GM18526 (cell line): ENCODE measurements at regions not wholly inside any gene's neighbourhood (a gene's known extent, or its start where the extent isn't known, plus 50 kb on each side); places are given as distances from the start of the nearest gene placed in this dataset.

Source experiments
- POLR2A ChIP-seq: IDR thresholded peaks from 3 replicates; pipeline ENCODE4 v1.6.1; 2011; ENCODE audit not compliant: insufficient read length; ENCODE audit errors: extremely low read depth

DNA sequence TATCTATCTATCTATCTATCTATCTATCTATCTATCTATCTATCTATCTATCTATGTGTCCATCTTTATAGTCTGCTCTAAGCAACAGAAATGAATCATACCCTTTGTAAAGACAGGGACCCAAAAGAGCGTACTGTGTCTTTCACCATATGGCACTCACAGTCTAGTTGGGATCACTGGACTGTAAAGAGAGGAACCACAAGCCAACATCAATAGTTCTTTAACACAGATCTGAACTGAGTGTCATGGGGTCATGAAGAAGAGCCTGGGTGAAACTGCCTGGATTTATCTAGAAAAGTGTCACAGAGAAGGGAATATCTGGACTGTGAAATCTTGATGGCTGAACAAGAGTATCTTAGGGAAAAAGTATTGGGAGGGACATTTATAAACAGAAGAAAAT lies 619.1 kb upstream of the SOX9 start:
- no peak for TF ChIP-seq POLR2A

- no peak for TF ChIP-seq POLR2A
Measured at GRCh38 chr17:71502443-71502842, 618.4 kb upstream of the SOX9 start.

GRCh38 chr17:71503710-71504465 lies 616.9 kb upstream of the SOX9 start:
- TF ChIP-seq POLR2A, result no peak

DNA sequence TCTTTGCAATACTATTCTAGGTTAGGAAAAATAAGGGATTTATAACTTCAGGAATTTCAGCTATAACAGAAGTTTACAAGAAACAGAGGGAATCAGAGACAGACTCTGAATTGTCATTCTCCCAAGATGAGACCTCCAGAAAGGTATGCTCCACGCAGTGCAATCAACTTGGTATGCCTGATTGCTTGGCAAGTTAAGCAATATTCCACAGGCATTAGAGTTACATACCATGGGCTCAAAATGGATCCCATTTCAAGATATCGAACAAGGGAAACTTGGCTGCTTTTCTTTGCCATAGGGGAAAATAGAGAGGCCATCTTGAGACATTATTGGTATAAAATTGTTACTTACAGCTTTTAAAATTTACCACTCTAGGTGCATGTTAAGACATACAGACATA lies 615.6 kb upstream of the SOX9 start:
- TF ChIP-seq POLR2A, result no peak

GRCh38 chr17:71505981-71506380 lies 614.8 kb upstream of the SOX9 start:
- TF ChIP-seq POLR2A, result no peak

DNA sequence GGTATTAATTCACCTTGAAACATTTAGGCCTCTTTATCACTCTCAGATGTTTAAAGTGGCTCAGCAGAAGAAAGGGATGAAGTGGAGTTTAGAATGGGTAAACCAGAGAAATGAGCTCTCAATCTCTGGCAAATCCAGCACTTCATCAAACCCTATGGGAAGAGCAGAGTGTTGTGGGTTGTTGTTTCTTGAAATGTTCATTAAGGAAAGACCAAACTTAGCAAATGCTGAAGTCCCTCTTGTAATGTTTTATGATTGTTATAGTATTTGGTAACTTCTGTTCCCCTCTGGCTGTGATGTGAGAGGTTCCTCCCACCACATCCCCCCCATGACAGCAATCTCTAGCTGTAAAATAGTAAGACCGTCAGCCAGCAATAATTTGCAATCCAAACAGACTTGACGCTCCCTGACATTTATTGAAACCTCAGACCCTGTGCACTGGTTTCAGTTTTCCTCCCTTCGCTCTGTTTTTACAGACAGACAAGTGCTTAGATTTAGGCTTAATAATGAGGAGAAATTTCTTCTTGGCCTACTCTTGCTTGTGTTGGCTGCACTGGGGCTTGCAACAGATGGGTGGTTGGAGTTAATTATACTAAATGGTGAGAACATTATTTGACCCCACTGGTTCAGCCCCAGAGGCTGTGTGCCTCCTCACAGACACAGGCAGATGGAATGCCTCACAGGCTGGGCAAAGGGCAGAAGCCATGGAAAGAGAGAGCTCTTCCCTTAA lies 609.4 kb upstream of the SOX9 start:
- TF ChIP-seq POLR2A, result no peak

- TF ChIP-seq POLR2A, result no peak
Measured at GRCh38 chr17:71516149-71516548, 604.7 kb upstream of the SOX9 start.

- TF ChIP-seq POLR2A, result no peak
Measured at GRCh38 chr17:71519285-71519684, 601.5 kb upstream of the SOX9 start.

DNA sequence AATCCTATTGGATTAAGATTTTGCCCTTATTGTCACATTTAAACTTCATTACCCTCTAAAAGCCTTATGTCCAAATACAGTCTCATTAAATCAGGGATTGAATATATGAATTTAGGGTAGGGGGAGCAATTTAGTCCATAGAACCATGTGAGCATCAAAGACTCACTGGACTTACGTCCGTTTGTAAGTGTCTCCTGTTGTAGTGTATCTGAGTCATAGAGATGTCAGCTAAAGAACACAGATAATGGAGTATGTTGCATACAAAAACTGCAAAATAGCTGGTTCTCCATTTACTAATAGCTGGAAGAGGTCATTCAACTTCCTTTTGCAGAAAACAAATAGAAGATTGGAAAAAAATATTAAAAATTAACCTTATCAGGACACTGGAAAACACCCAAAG lies 599.1 kb upstream of the SOX9 start:
- TF ChIP-seq POLR2A, result no peak

DNA sequence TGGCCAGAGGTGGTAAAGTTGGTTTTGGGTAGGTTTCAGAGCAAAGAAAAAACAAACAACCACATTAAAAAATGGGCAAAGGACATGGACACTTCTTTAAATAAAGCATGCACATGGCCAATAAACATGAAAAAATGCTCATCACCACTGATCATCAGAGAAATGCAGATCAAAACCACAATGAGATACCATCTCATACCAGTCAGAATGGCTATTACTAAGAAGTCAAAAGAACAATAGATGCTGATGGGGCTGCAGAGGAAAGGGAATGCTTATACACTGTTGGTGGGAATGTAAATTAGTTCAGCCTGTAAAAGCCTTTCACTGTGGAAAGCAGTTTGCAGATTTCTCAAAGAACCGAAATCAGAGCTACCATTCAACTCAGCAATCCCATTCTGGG lies 598.4 kb upstream of the SOX9 start:
- no peak for TF ChIP-seq POLR2A

DNA sequence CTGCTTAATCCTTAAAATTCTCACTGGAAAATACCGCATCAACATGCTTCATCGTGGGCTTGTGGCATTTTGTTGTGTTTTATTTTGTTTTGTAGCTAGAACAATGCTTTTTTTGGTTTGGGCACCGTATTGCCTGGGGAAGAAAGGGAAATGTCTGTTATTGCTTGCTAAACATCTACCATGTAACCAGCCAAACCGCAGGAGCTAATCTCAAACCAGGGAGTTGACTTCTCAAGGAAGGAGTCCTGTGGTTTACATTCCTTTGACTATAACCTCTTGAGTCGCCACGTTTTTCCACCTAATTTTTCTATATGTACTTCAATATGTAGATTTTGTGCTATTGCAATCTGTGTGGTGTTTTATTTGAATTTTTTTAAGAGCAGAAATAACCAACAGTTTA lies 593.5 kb upstream of the SOX9 start:
- no peak for TF ChIP-seq POLR2A

- no peak for TF ChIP-seq POLR2A
Measured at GRCh38 chr17:71528210-71528609, 592.6 kb upstream of the SOX9 start.

DNA sequence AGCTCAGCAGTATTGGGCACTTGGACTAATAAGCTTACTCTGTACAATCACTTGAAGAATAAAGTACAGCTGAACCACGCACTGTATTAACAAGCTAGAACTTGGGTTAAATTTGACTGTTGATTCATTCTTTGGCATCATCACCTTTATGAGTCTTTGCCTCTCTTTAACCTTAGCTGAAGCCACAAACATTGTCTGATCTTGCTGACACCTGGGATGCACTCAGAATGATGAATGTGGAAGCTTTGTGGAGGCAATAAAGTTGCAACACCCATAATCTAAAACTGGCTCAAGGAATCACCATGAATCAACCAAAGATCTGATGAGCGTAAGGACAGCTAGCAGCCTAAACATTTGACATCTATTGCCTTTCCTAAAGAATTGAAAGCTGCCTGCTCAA lies 590.6 kb upstream of the SOX9 start:
- no peak for TF ChIP-seq POLR2A

DNA sequence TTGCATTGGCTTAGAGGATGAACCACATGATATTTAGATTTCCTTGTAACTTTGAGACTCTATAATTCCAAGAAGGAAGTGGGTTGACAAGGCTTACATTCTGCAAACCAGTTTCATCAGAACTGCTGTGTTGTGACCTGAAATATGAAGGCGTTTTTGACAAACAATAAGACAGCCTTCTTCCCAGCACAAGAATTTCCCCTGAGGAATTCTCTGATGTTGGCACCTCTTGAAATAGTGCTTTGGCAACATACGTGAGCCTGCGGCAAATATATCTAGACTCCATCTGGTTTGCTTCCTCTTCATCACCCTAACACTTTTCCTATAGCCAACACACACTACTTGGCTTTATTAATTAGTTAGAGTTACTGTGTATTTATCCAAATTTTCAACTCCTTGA lies 585.5 kb upstream of the SOX9 start:
- TF ChIP-seq POLR2A, result no peak

- TF ChIP-seq POLR2A, result no peak
Measured at GRCh38 chr17:71546419-71546818, 574.4 kb upstream of the SOX9 start.

- no peak for TF ChIP-seq POLR2A
Measured at GRCh38 chr17:71547904-71548303, 572.9 kb upstream of the SOX9 start.

GRCh38 chr17:71548540-71549190 lies 572.2 kb upstream of the SOX9 start:
- no peak for TF ChIP-seq POLR2A

DNA sequence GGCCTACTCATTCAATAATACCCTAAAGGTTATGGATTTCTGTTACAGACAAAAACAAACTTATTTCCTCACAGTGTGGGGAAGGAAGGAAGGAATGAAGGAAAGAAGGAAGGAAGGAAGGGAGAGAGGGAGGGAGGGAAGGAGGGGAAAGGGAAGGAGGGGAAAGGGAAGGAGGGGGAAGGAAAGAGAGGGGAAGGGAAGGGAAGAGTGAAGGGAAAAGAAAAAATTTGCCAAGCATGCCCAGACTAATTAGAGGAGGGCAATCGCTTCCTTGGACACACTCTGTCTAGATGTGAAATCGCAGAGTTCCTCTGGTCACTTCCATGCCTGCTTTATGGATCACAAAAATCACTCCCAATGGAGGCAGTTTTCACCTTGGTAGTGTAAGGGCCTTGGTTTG lies 570.1 kb upstream of the SOX9 start:
- no peak for TF ChIP-seq POLR2A
